ENCODE measurements at regions not wholly inside any gene's neighbourhood (a gene's known extent, or its start where the extent isn't known, plus 50 kb on each side); places are given as distances from the start of the nearest gene placed in this dataset.

- Histone ChIP-seq H3K36me3 (no peaks in the 10 kb centered on the region), H3K27me3 (replicated peaks; ENCODE audit: insufficient read depth) (no peaks in the 10 kb centered on the region), H3K27ac (no peak overlapping the region), H3K9me3 (no peaks in the 10 kb centered on the region), H3K4me3 (no peak overlapping the region), H3K4me1 (ENCODE audit: control insufficient read depth in 1 of 2, low read depth in 2 of 2) (peaks cover 0 to 4% of the 10 kb centered on the region in 2 donors)
- TF ChIP-seq CTCF (IDR thresholded peaks at IDR 0.05): no peak
- no peak for ATAC-seq (ENCODE audit: insufficient number of reproducible peaks, low FRiP score, low read depth)
- DNase-seq (ENCODE audit: low spot score): no peak
Measured at GRCh38 chr6:11341303-11341702, 108.8 kb upstream of the NEDD9 start.

DNA sequence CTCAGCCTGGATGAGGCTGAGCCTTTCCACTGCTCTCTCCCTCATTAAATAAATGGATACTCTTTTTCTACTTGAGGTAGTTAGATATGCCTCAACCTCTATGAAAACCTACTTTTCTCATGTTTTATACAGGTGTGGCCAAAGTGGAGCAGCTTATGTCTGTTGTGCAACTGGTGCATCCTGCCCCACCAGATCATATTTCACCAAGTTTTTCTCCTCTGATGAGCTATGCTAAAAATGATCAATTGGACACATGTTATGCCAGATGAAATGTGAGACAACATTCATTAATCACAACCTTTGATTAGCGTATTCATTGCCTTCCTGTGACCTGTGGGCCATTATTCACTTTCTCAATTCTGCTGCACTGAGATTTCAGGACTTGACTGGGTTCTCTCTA lies 106.9 kb upstream of the NEDD9 start:
- no peaks in the 10 kb centered on the region for H3K36me3 ChIP-seq
- H3K9me3 ChIP-seq: no peaks in the 10 kb centered on the region
- DNase-seq (ENCODE audit: low spot score) (no peak), ATAC-seq (ENCODE audit: insufficient number of reproducible peaks, low FRiP score, low read depth) (no peak)
- no peak overlapping the region for H3K27ac ChIP-seq
- no peaks in the 10 kb centered on the region for H3K27me3 ChIP-seq (replicated peaks; ENCODE audit: insufficient read depth)
- no peak overlapping the region for H3K4me3 ChIP-seq
- peaks cover 0 to 4% of the 10 kb centered on the region in 2 donors for H3K4me1 ChIP-seq (ENCODE audit: control insufficient read depth in 1 of 2, low read depth in 2 of 2)
- no peak for TF ChIP-seq CTCF (IDR thresholded peaks at IDR 0.05)

DNA sequence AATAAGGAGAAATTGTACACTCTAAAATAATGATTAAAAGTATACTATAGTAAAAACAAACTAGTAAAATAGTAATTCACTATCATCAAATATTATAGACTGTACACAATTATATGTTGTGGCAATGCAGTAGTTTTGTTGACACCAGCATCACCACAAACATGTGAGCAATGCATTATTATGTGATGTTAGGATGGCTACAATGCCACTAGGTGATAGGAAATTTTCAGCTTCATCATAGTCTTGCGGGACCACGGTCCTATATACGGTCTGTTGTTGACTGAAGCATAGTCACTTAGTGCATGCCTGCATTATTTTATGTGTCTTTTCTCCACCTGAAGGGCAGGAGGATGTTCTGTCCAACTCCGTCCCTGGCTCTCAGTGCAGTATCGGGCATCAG lies 104.8 kb upstream of the NEDD9 start:
- H3K4me1 ChIP-seq (ENCODE audit: control insufficient read depth in 1 of 2, low read depth in 2 of 2): peaks cover 0 to 4% of the 10 kb centered on the region in 2 donors
- no peaks in the 10 kb centered on the region for H3K36me3 ChIP-seq
- ATAC-seq (ENCODE audit: insufficient number of reproducible peaks, low FRiP score, low read depth) (no peak), DNase-seq (ENCODE audit: low spot score) (no peak)
- H3K4me3 ChIP-seq: no peak overlapping the region
- no peaks in the 10 kb centered on the region for H3K27me3 ChIP-seq (replicated peaks; ENCODE audit: insufficient read depth)
- TF ChIP-seq CTCF (IDR thresholded peaks at IDR 0.05): no peak
- no peaks in the 10 kb centered on the region for H3K9me3 ChIP-seq
- no peak overlapping the region for H3K27ac ChIP-seq

GRCh38 chr6:11335826-11336225 lies 103.4 kb upstream of the NEDD9 start:
- H3K27ac ChIP-seq: no peak overlapping the region
- H3K4me3 ChIP-seq: no peak overlapping the region
- no peak for DNase-seq (ENCODE audit: low spot score)
- TF ChIP-seq CTCF (IDR thresholded peaks at IDR 0.05): no peak
- ATAC-seq (ENCODE audit: insufficient number of reproducible peaks, low FRiP score, low read depth): no peak
- no peaks in the 10 kb centered on the region for H3K4me1 ChIP-seq (ENCODE audit: control insufficient read depth in 1 of 2, low read depth in 2 of 2)
- H3K27me3 ChIP-seq (replicated peaks; ENCODE audit: insufficient read depth): no peaks in the 10 kb centered on the region
- no peaks in the 10 kb centered on the region for H3K36me3 ChIP-seq
- H3K9me3 ChIP-seq: no peaks in the 10 kb centered on the region

GRCh38 chr6:11333132-11333849 lies 100.8 kb upstream of the NEDD9 start:
- peaks cover 2 to 8% of the 10 kb centered on the region in 2 donors for H3K4me1 ChIP-seq (ENCODE audit: control insufficient read depth in 1 of 2, low read depth in 2 of 2)
- ATAC-seq (ENCODE audit: insufficient number of reproducible peaks, low FRiP score, low read depth) (no peak), DNase-seq (ENCODE audit: low spot score) (no peak)
- no peak overlapping the region for H3K4me3 ChIP-seq
- no peak for TF ChIP-seq CTCF (IDR thresholded peaks at IDR 0.05)
- H3K27ac ChIP-seq: no peak overlapping the region
- no peaks in the 10 kb centered on the region for H3K36me3 ChIP-seq
- H3K27me3 ChIP-seq (replicated peaks; ENCODE audit: insufficient read depth): no peaks in the 10 kb centered on the region
- no peaks in the 10 kb centered on the region for H3K9me3 ChIP-seq
